DMS153 treated with DMSO at 0.1 percent for 48 hours (cell line): ENCODE measurements at regions not wholly inside any gene's neighbourhood (a gene's known extent, or its start where the extent isn't known, plus 50 kb on each side); places are given as distances from the start of the nearest gene placed in this dataset.
"Not testable (repeated sequence)": the region's sequence is repeated elsewhere in the genome, so short reads cannot be mapped to it uniquely, and the experiment has no call there.

Source experiments
- DNase-seq: peaks from one replicate; lab custom pipeline; 2025; ENCODE audit not compliant: unreplicated experiment; lab: John Stamatoyannopoulos, UW

- DNase-seq: no peak
These were observed 74.8 kb upstream of the RPL38 start for GRCh38 chr17:74128456-74129211.

- DNase-seq: not testable (repeated sequence)
These were observed 73.7 kb upstream of the RPL38 start for GRCh38 chr17:74129800-74130199.

- no peak for DNase-seq
These were observed 73.2 kb upstream of the RPL38 start for GRCh38 chr17:74130276-74130675.

- DNase-seq: no peak
These were observed 72.6 kb upstream of the RPL38 start for GRCh38 chr17:74130841-74131240.

- DNase-seq: no peak
These were observed 71.1 kb upstream of the RPL38 start for GRCh38 chr17:74132354-74132753.

- no peak for DNase-seq
These were observed 69.7 kb upstream of the RPL38 start for GRCh38 chr17:74133740-74134139.

GRCh38 chr17:74134234-74134633 lies 69.2 kb upstream of the RPL38 start:
- DNase-seq: not testable (repeated sequence)

- DNase-seq: no peak
These were observed 68.5 kb upstream of the RPL38 start for GRCh38 chr17:74134991-74135390.

GRCh38 chr17:74135391-74136167 lies 67.9 kb upstream of the RPL38 start:
- DNase-seq: no peak

- no peak for DNase-seq
These were observed 66.1 kb upstream of the RPL38 start for GRCh38 chr17:74137416-74137815.

GRCh38 chr17:74139120-74139519 lies 64.4 kb upstream of the RPL38 start:
- no peak for DNase-seq

- DNase-seq: no peak
These were observed 63.2 kb upstream of the RPL38 start for GRCh38 chr17:74140282-74140681.

GRCh38 chr17:74141612-74142011 lies 61.9 kb upstream of the RPL38 start:
- DNase-seq: no peak

- DNase-seq: not testable (repeated sequence)
These were observed 60.2 kb upstream of the RPL38 start for GRCh38 chr17:74143318-74143717.

- no peak for DNase-seq
These were observed 57.7 kb upstream of the RPL38 start for GRCh38 chr17:74145756-74146155.

- no peak for DNase-seq
These were observed 57.3 kb upstream of the RPL38 start for GRCh38 chr17:74146196-74146595.

GRCh38 chr17:74147056-74147835 lies 56.2 kb upstream of the RPL38 start:
- no peak for DNase-seq

GRCh38 chr17:74147966-74148365 lies 55.5 kb upstream of the RPL38 start:
- no peak for DNase-seq

- no peak for DNase-seq
These were observed 55.0 kb upstream of the RPL38 start for GRCh38 chr17:74148446-74148845.

- no peak for DNase-seq
These were observed 54.4 kb upstream of the RPL38 start for GRCh38 chr17:74148901-74149596.
